ENCODE measurements at regions not wholly inside any gene's neighbourhood (a gene's known extent, or its start where the extent isn't known, plus 50 kb on each side); places are given as distances from the start of the nearest gene placed in this dataset.
"Not testable (repeated sequence)": the region's sequence is repeated elsewhere in the genome, so short reads cannot be mapped to it uniquely, and the experiment has no call there.

GRCh38 chr4:112005027-112005426, 140.2 kb upstream of the FAM241A start:
- H3K27ac ChIP-seq: no peak overlapping the region
- DNase-seq (ENCODE audit: low read depth in 1 of 2, low spot score in 2 of 2): no peak
- no peak overlapping the region for H3K4me3 ChIP-seq
- no peaks in the 10 kb centered on the region for H3K9me3 ChIP-seq (replicated peaks)
- H3K27me3 ChIP-seq (replicated peaks): peaks cover 8% of the 10 kb centered on the region; the same call in 1 of the 2 replicates
- no peaks in the 10 kb centered on the region for H3K4me1 ChIP-seq (replicated peaks)
- H3K36me3 ChIP-seq: no peaks in the 10 kb centered on the region

- H3K36me3 ChIP-seq: no peaks in the 10 kb centered on the region
- no peaks in the 10 kb centered on the region for H3K4me1 ChIP-seq (replicated peaks)
- H3K27me3 ChIP-seq (replicated peaks): peaks cover 8% of the 10 kb centered on the region; the same call in 1 of the 2 replicates
- DNase-seq (ENCODE audit: low read depth in 1 of 2, low spot score in 2 of 2): no peak
- no peak overlapping the region for H3K4me3 ChIP-seq
- no peak overlapping the region for H3K27ac ChIP-seq
- H3K9me3 ChIP-seq (replicated peaks): no peaks in the 10 kb centered on the region
These were observed 137.9 kb upstream of the FAM241A start for GRCh38 chr4:112007391-112007790.

- Histone ChIP-seq H3K36me3 (no peaks in the 10 kb centered on the region), H3K4me3 (no peak overlapping the region), H3K27ac (no peak overlapping the region), H3K4me1 (replicated peaks) (no peaks in the 10 kb centered on the region), H3K9me3 (replicated peaks) (no peaks in the 10 kb centered on the region), H3K27me3 (replicated peaks) (peaks cover 12% of the 10 kb centered on the region)
- no peak for DNase-seq (ENCODE audit: low read depth in 1 of 2, low spot score in 2 of 2)
These were observed 129.3 kb upstream of the FAM241A start for GRCh38 chr4:112015960-112016359.

- Histone ChIP-seq H3K4me1 (replicated peaks) (no peaks in the 10 kb centered on the region), H3K27me3 (replicated peaks) (no peaks in the 10 kb centered on the region; the same call in 1 of the 2 replicates), H3K9me3 (replicated peaks) (no peaks in the 10 kb centered on the region), H3K27ac (no peak overlapping the region), H3K4me3 (no peak overlapping the region), H3K36me3 (no peaks in the 10 kb centered on the region)
- no peak for DNase-seq (ENCODE audit: low read depth in 1 of 2, low spot score in 2 of 2)
These were observed 121.8 kb upstream of the FAM241A start for GRCh38 chr4:112023402-112023950.

- Histone ChIP-seq H3K36me3 (no peaks in the 10 kb centered on the region), H3K27me3 (replicated peaks) (peaks cover 10% of the 10 kb centered on the region; the same call in 1 of the 2 replicates), H3K4me1 (replicated peaks) (no peaks in the 10 kb centered on the region), H3K27ac (no peak overlapping the region), H3K9me3 (replicated peaks) (no peaks in the 10 kb centered on the region), H3K4me3 (no peak overlapping the region)
- no peak for DNase-seq (ENCODE audit: low read depth in 1 of 2, low spot score in 2 of 2)
These were observed 119.2 kb upstream of the FAM241A start for GRCh38 chr4:112026058-112026457.

GRCh38 chr4:112029771-112030171, 115.5 kb upstream of the FAM241A start:
- Histone ChIP-seq H3K4me1 (replicated peaks) (no peaks in the 10 kb centered on the region), H3K36me3 (no peaks in the 10 kb centered on the region), H3K4me3 (no peak overlapping the region), H3K9me3 (replicated peaks) (no peaks in the 10 kb centered on the region), H3K27me3 (replicated peaks) (peaks cover 16% of the 10 kb centered on the region), H3K27ac (no peak overlapping the region)
- DNase-seq (ENCODE audit: low read depth in 1 of 2, low spot score in 2 of 2): no peak

- peak in 1 of 2 experiments; percentile 35 for DNase-seq (ENCODE audit: low read depth in 1 of 2, low spot score in 2 of 2)
These were observed 113.4 kb upstream of the FAM241A start for GRCh38 chr4:112031712-112032328.

GRCh38 chr4:112036886-112037285, 108.4 kb upstream of the FAM241A start:
- Histone ChIP-seq H3K27ac (no peak overlapping the region), H3K4me1 (replicated peaks) (no peaks in the 10 kb centered on the region), H3K9me3 (replicated peaks) (no peaks in the 10 kb centered on the region), H3K27me3 (replicated peaks) (peaks cover 5% of the 10 kb centered on the region; the same call in 1 of the 2 replicates), H3K4me3 (no peak overlapping the region), H3K36me3 (no peaks in the 10 kb centered on the region)
- no peak for DNase-seq (ENCODE audit: low read depth in 1 of 2, low spot score in 2 of 2)

More at GRCh38 chr4:112031712-112032328, 113.4 kb upstream of the FAM241A start:
- Histone ChIP-seq H3K27ac (no peak overlapping the region), H3K4me1 (replicated peaks) (no peaks in the 10 kb centered on the region), H3K27me3 (replicated peaks) (peaks cover 16% of the 10 kb centered on the region), H3K36me3 (no peaks in the 10 kb centered on the region), H3K4me3 (no peak overlapping the region), H3K9me3 (replicated peaks) (no peaks in the 10 kb centered on the region)

GRCh38 chr4:112038861-112039260, 106.4 kb upstream of the FAM241A start:
- DNase-seq (ENCODE audit: low read depth in 1 of 2, low spot score in 2 of 2): no peak
- H3K27ac ChIP-seq: no peak overlapping the region

GRCh38 chr4:112049119-112049518, 96.1 kb upstream of the FAM241A start:
- H3K36me3 ChIP-seq; H3K27me3 ChIP-seq (replicated peaks); H3K9me3 ChIP-seq (replicated peaks); H3K4me3 ChIP-seq; H3K4me1 ChIP-seq (replicated peaks); H3K27ac ChIP-seq; DNase-seq (ENCODE audit: low read depth in 1 of 2, low spot score in 2 of 2): not testable (repeated sequence)

More at GRCh38 chr4:112038861-112039260, 106.4 kb upstream of the FAM241A start:
- no peaks in the 10 kb centered on the region for H3K36me3 ChIP-seq
- H3K27me3 ChIP-seq (replicated peaks): peaks cover 6% of the 10 kb centered on the region; the same call in 1 of the 2 replicates
- no peaks in the 10 kb centered on the region for H3K4me1 ChIP-seq (replicated peaks)
- H3K4me3 ChIP-seq: no peak overlapping the region
- no peaks in the 10 kb centered on the region for H3K9me3 ChIP-seq (replicated peaks)

- no peak overlapping the region for H3K4me3 ChIP-seq
- H3K9me3 ChIP-seq (replicated peaks): no peaks in the 10 kb centered on the region
- no peaks in the 10 kb centered on the region; the same call in 1 of the 2 replicates for H3K27me3 ChIP-seq (replicated peaks)
- no peak overlapping the region for H3K27ac ChIP-seq
- no peak for DNase-seq (ENCODE audit: low read depth in 1 of 2, low spot score in 2 of 2)
- no peaks in the 10 kb centered on the region for H3K36me3 ChIP-seq
- H3K4me1 ChIP-seq (replicated peaks): no peaks in the 10 kb centered on the region
These were observed 91.4 kb upstream of the FAM241A start for GRCh38 chr4:112053825-112054350.

- no peak for DNase-seq (ENCODE audit: low read depth in 1 of 2, low spot score in 2 of 2)
- no peaks in the 10 kb centered on the region for H3K4me1 ChIP-seq (replicated peaks)
These were observed 90.2 kb upstream of the FAM241A start for GRCh38 chr4:112055100-112055499.

GRCh38 chr4:112057470-112057869, 87.8 kb upstream of the FAM241A start:
- Histone ChIP-seq H3K27ac (no peak overlapping the region), H3K9me3 (replicated peaks) (no peaks in the 10 kb centered on the region), H3K27me3 (replicated peaks) (no peaks in the 10 kb centered on the region; the same call in 1 of the 2 replicates), H3K36me3 (no peaks in the 10 kb centered on the region), H3K4me3 (no peak overlapping the region), H3K4me1 (replicated peaks) (no peaks in the 10 kb centered on the region)
- DNase-seq (ENCODE audit: low read depth in 1 of 2, low spot score in 2 of 2): no peak

More at GRCh38 chr4:112055100-112055499, 90.2 kb upstream of the FAM241A start:
- no peaks in the 10 kb centered on the region for H3K9me3 ChIP-seq (replicated peaks)
- H3K4me3 ChIP-seq: no peak overlapping the region
- H3K27ac ChIP-seq: no peak overlapping the region
- H3K27me3 ChIP-seq (replicated peaks): no peaks in the 10 kb centered on the region; the same call in 1 of the 2 replicates
- no peaks in the 10 kb centered on the region for H3K36me3 ChIP-seq

- no peaks in the 10 kb centered on the region; the same call in 1 of the 2 replicates for H3K27me3 ChIP-seq (replicated peaks)
- no peaks in the 10 kb centered on the region for H3K4me1 ChIP-seq (replicated peaks)
- no peaks in the 10 kb centered on the region for H3K36me3 ChIP-seq
- no peak overlapping the region for H3K4me3 ChIP-seq
- H3K9me3 ChIP-seq (replicated peaks): no peaks in the 10 kb centered on the region
- H3K27ac ChIP-seq: no peak overlapping the region
- no peak for DNase-seq (ENCODE audit: low read depth in 1 of 2, low spot score in 2 of 2)
These were observed 86.8 kb upstream of the FAM241A start for GRCh38 chr4:112058433-112058832.
